NOMO-1 (cell line): ENCODE measurements at regions not wholly inside any gene's neighbourhood (a gene's known extent, or its start where the extent isn't known, plus 50 kb on each side); places are given as distances from the start of the nearest gene placed in this dataset.

Experiments
- DNase-seq, 2 experiments: peaks; one replicate each; lab custom pipeline; 2025; ENCODE audit not compliant: unreplicated experiment in 2 of 2; lab: John Stamatoyannopoulos, UW

GRCh38 chr2:226410247-226410835, 389.3 kb downstream of the IRS1 start:
- DNase-seq, result no peak

- DNase-seq, result no peak
These were observed 390.5 kb downstream of the IRS1 start for GRCh38 chr2:226409134-226409533.

GRCh38 chr2:226408141-226408540, 391.5 kb downstream of the IRS1 start:
- DNase-seq, result no peak

GRCh38 chr2:226407135-226407534, 392.5 kb downstream of the IRS1 start:
- peak in 1 of 2 experiments; percentile 22 for DNase-seq

DNA sequence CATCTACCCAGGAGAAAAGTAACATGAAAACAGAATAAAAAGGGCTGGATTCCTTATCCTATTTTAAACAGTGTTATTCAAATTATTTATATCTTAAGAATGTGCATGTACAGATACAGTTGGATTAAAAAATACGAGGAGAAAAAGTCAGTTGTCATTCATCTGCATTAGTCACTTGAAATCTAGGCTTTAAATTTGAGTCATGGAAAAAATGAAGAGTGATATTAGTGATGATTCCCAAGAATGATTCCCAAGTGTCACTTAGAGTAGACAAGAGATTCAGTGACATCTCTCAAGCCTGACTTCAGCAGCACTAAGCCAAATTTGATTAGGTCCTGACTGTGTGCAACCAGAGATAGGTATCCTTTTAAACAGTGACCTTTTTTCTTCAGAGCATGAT, 394.2 kb downstream of the IRS1 start:
- DNase-seq, result no peak

DNA sequence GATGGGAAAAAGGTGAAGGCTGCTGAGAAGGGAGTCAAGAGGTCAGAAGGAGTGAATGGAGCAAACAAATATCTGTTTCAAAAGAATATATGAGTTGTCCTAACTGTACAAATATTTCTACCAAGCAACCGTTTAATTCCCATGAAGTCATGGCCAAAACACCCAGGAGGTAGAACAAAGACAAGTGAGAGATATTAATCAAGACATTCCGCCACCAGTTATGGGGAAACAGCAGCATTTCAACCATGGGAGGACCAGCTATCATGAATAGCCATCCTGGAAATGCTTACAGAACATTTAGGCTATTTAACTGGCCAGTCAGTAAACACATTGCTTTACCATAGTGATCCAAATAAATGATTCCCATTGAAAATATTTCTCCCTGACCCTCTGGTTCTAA, 396.3 kb downstream of the IRS1 start:
- no peak for DNase-seq

DNA sequence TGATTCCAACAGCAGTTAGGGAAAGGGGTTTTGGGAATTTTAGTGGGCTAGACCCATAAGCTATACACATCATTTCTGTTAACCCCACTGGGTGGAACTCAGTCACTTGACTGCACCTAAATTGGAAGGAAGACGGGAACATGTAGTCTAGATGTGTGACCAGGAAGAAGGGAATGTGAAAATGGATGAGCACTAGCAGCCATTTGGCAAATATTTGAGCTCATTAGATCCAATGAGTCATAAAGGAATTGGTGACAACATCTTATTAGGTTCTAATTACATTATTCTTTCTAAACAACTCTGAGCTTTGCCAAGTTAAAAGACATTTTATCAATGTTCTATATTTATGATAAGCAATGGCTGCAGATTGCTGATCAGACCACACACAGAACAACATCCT, 400.6 kb downstream of the IRS1 start:
- DNase-seq, result no peak

GRCh38 chr2:226398580-226398979, 401.0 kb downstream of the IRS1 start:
- DNase-seq, result no peak

- DNase-seq, result no peak
These were observed 403.1 kb downstream of the IRS1 start for GRCh38 chr2:226396541-226396940.

GRCh38 chr2:226387499-226387942, 412.1 kb downstream of the IRS1 start:
- DNase-seq, result no peak

- DNase-seq, result no peak
These were observed 416.2 kb downstream of the IRS1 start for GRCh38 chr2:226383461-226383860.

DNA sequence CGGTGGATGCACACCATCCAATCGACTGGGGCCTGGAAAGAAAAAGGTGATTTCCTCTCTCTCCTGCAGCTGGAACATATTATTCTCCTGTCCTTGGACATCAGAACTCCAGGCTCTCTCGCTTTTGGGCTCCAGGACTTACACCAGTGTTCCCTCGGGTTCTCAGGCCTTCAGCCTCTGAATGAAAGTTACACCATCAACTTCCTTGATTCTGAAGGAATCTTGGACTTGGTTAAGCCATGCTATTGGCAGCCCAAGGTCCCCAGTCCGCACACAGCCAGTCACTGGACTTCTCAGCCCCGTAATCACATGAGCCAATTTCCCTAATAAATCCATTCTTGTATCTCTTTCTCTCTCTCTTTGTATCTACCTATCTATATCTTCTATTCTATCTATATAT, 418.9 kb downstream of the IRS1 start:
- no peak for DNase-seq

DNA sequence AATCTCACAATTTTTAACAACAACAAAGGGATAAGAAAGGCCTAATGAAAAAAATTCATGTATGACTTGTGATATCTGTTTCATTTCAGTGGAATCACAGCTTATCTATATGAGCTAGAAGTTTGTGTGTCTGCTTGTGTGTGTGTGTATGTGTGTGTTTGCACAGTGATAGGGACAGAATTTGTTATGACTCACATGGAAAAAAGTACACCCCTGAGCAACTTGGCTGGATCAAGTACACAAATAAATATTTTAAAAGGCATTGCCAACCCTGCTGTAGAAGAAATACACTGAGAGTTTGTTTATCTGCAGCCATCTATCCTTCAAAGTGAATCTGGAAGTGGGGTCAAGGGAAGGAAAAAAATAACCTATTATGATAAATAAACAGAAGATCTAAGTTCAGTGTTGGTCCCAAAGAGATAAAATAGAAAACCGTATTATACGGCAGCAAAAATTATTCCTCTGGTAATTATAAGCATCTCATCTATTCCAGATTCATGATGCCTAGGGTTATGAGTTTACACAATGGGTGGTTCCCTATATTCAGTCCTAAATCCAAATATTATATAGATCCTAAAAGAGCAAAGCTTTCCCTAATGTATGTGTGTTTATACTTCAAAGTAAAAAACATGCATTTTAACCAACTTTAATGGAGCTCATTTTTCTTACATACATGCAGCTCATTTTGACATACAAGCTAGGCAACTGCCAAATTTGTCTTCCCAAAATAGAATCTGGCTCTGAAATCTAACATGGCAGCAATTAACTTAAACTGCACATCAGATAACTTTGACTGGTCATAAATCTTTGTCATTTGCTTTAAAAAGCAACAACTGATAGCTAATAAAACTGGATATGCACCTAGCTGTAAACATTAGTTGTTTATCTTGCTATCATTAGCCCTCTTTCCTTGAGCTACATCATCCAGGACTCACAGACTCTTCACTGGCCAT, 420.6 kb downstream of the IRS1 start:
- no peak for DNase-seq

GRCh38 chr2:226376516-226377180, 423.0 kb downstream of the IRS1 start:
- no peak for DNase-seq

- no peak for DNase-seq
These were observed 432.7 kb downstream of the IRS1 start for GRCh38 chr2:226366920-226367319.

DNA sequence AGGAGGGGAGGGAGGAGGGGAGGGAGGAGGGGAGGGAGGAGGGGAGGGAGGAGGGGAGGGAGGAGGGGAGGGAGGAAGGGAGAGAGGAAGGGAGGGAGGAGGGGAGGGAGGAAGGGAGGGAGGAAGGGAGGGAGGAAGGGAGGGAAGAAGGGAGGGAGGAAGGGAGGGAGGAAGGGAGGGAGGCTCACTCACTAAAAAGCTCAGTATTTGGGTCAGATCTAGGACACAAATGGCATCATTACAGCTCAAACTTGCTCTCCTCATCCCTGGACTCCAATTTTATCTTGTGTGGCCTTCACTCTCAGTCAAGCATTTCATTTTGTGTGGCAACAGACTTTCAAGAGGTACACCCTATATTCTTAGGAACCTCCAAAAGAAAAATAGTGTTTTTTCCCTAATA, 435.4 kb downstream of the IRS1 start:
- DNase-seq, result no peak

- DNase-seq, result no peak
These were observed 436.6 kb downstream of the IRS1 start for GRCh38 chr2:226362980-226363379.

- DNase-seq, result no peak
These were observed 439.0 kb downstream of the IRS1 start for GRCh38 chr2:226360658-226361057.

GRCh38 chr2:226358688-226359087, 440.9 kb downstream of the IRS1 start:
- DNase-seq, result no peak

- DNase-seq, result no peak
These were observed 441.8 kb downstream of the IRS1 start for GRCh38 chr2:226357816-226358215.

GRCh38 chr2:226355600-226355999, 444.0 kb downstream of the IRS1 start:
- no peak for DNase-seq

DNA sequence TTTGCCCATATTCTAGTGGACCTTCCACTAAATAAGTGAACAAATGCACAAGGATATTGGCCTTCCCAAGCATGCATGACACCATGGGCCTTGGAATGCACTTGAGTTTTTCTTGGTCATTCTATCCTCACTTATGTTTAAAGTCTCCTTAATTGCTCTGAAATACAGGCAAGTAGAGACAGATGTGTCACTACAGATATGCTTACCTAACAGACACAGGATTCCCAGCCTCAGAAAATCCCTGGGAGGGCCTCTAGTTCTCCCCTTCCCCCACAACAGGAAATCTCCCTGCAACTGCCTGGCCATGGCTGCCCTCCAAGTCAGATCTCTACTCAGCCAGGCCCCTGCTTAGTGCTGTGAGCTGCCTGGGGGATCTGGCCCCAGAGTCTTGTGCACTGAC, 445.2 kb downstream of the IRS1 start:
- no peak for DNase-seq
